Activated CD8-positive, alpha-beta T cell treated with anti-CD3 and anti-CD28 coated beads for 36 hours (primary cell): ENCODE measurements at regions not wholly inside any gene's neighbourhood (a gene's known extent, or its start where the extent isn't known, plus 50 kb on each side); places are given as distances from the start of the nearest gene placed in this dataset.

Source experiments
- ATAC-seq: fragments of 200-7000 bp; cut with Tn5 transposase; one replicate; pipeline ENCODE4 v1.10.0; 2021; ENCODE audit warnings: mild to moderate bottlenecking, moderate library complexity
- CTCF ChIA-PET: fragments of 350-600 bp; sonication (Branson Sonifier 250); formaldehyde crosslinking; loops from one replicate; lab custom pipeline; 2021; ENCODE audit warnings: antibody characterized with exemption; lab: Charles Lee
- POLR2A ChIA-PET: fragments of 350-600 bp; sonication (Branson Sonifier 250); formaldehyde crosslinking; loops from one replicate; lab custom pipeline; 2021; ENCODE audit warnings: antibody characterized with exemption; lab: Charles Lee
- DNase-seq: peaks from one replicate; pipeline ENCODE4 v3.0.0-alpha.2; 2020
- H3K27ac Mint-ChIP-seq: one replicate; pipeline ENCODE4 v1.8.0; 2021; ENCODE audit warnings: mild to moderate bottlenecking, mixed read lengths
- H3K27me3 Mint-ChIP-seq: one replicate; pipeline ENCODE4 v1.8.0; 2021; ENCODE audit warnings: mixed read lengths
- H3K36me3 Mint-ChIP-seq: one replicate; pipeline ENCODE4 v1.8.0; 2021; ENCODE audit warnings: low read depth, mixed read lengths
- H3K4me1 Mint-ChIP-seq: one replicate; pipeline ENCODE4 v1.8.0; 2021; ENCODE audit warnings: low read depth, mixed read lengths
- H3K4me3 Mint-ChIP-seq: one replicate; pipeline ENCODE4 v1.8.0; 2021; ENCODE audit warnings: mild to moderate bottlenecking, moderate library complexity, mixed read lengths
- H3K9me3 Mint-ChIP-seq: one replicate; pipeline ENCODE4 v1.8.0; 2021; ENCODE audit warnings: mixed read lengths
- CTCF ChIP-seq: fragments of 200-600 bp; IDR thresholded peaks from one replicate; pipeline ENCODE4 v1.8.0; 2022; ENCODE audit warnings: antibody characterized with exemption, mild to moderate bottlenecking
- intact Hi-C: fragments of 100-400 bp; cut with micrococcal nuclease; formaldehyde crosslinking; loops from one replicate; pipeline ENCODE4 v1.10.0; 2022

- TF ChIP-seq CTCF, result no peak
- ChIA-PET POLR2A (no interaction called here), CTCF (no interaction called here)
- no peak for DNase-seq
- no peaks in the 10 kb centered on the region for H3K27me3 Mint-ChIP-seq
- peaks cover 1% of the 10 kb centered on the region for H3K9me3 Mint-ChIP-seq
- no peak overlapping the region for H3K4me3 Mint-ChIP-seq
- H3K4me1 Mint-ChIP-seq, result no peaks in the 10 kb centered on the region
- no peaks in the 10 kb centered on the region for H3K36me3 Mint-ChIP-seq
- intact Hi-C loops, result no loop called here
- H3K27ac Mint-ChIP-seq, result no peak overlapping the region
- ATAC-seq, result no peak
These were observed 920.9 kb downstream of the EFNA5 start for GRCh38 chr5:106749826-106750225.

GRCh38 chr5:106739127-106739526 lies 931.6 kb downstream of the EFNA5 start:
- Mint-ChIP-seq H3K4me3 (no peak overlapping the region), H3K27ac (no peak overlapping the region), H3K4me1 (no peaks in the 10 kb centered on the region), H3K27me3 (no peaks in the 10 kb centered on the region), H3K9me3 (peaks cover 5% of the 10 kb centered on the region), H3K36me3 (no peaks in the 10 kb centered on the region)
- ATAC-seq (no peak), DNase-seq (no peak)
- POLR2A ChIA-PET, result no interaction called here
- CTCF ChIA-PET, result no interaction called here
- no peak for TF ChIP-seq CTCF
- intact Hi-C loops, result no loop called here

- no peak for TF ChIP-seq CTCF
- intact Hi-C loops, result no loop called here
- ChIA-PET CTCF (no interaction called here), POLR2A (no interaction called here)
- no peak overlapping the region for H3K4me3 Mint-ChIP-seq
- no peaks in the 10 kb centered on the region for H3K27me3 Mint-ChIP-seq
- ATAC-seq, result no peak
- peaks cover 21% of the 10 kb centered on the region for H3K9me3 Mint-ChIP-seq
- DNase-seq, result no peak
- H3K27ac Mint-ChIP-seq, result no peak overlapping the region
- no peaks in the 10 kb centered on the region for H3K4me1 Mint-ChIP-seq
- H3K36me3 Mint-ChIP-seq, result no peaks in the 10 kb centered on the region
These were observed 933.6 kb downstream of the EFNA5 start for GRCh38 chr5:106737111-106737510.

GRCh38 chr5:106732624-106733023 lies 938.1 kb downstream of the EFNA5 start:
- intact Hi-C loops, result no loop called here
- TF ChIP-seq CTCF, result no peak
- no peak overlapping the region for H3K4me3 Mint-ChIP-seq
- CTCF ChIA-PET, result no interaction called here
- H3K4me1 Mint-ChIP-seq, result no peaks in the 10 kb centered on the region
- DNase-seq, result no peak
- H3K27ac Mint-ChIP-seq, result no peak overlapping the region
- no peak for ATAC-seq
- POLR2A ChIA-PET, result no interaction called here
- peaks cover 32% of the 10 kb centered on the region for H3K9me3 Mint-ChIP-seq
- no peaks in the 10 kb centered on the region for H3K36me3 Mint-ChIP-seq
- H3K27me3 Mint-ChIP-seq, result no peaks in the 10 kb centered on the region

GRCh38 chr5:106730912-106731311 lies 939.8 kb downstream of the EFNA5 start:
- intact Hi-C loops, result no loop called here
- Mint-ChIP-seq H3K27me3 (no peaks in the 10 kb centered on the region), H3K36me3 (no peaks in the 10 kb centered on the region), H3K4me1 (no peaks in the 10 kb centered on the region), H3K27ac (no peak overlapping the region), H3K4me3 (no peak overlapping the region), H3K9me3 (peaks cover 32% of the 10 kb centered on the region)
- ATAC-seq (no peak), DNase-seq (no peak)
- POLR2A ChIA-PET, result no interaction called here
- CTCF ChIA-PET, result no interaction called here
- TF ChIP-seq CTCF, result no peak
